ENCODE measurements at regions not wholly inside any gene's neighbourhood (a gene's known extent, or its start where the extent isn't known, plus 50 kb on each side); places are given as distances from the start of the nearest gene placed in this dataset.
A peak's percentile ranks its signal among the peaks of the same experiment; 100 is the strongest.

DNA sequence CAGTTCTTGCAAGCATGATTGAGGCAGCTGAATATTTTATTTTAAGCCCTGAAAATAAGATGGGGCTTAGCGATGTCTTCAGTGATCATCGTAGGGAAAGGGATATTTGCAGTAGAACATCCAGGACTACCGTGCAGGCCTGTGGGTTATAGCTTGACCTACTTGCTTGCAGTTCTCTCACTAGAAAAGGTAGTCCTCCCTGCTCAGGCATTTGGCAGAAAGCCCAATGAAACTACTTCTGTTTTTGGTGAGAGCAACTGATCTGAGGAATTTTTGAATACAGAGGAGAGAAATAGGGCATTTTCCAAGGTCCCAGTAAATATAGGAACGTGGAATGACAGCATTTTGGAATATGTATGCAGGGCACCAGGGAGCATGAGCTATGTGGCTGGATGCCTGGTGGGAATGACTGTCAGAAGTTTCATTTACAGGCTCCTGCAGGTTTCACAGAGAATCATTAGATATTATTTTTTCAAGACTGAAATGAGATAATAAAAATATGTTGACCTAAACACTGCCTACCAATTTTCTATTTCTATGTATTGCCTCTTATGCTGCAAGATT lies 417.9 kb upstream of the ACTBL2 start:
- H3K18ac ChIP-seq (ENCODE audit: low read length): no peak overlapping the region
- H3K9me3 ChIP-seq (replicated peaks in 1 of 2; ENCODE audit: control insufficient read depth in 2 of 2, insufficient read depth in 1 of 2, low read depth in 1 of 2, low read length in 2 of 2): no peaks in the 10 kb centered on the region
- no peak overlapping the region for H3K4me2 ChIP-seq (ENCODE audit: insufficient read depth, low read length, poor library complexity, severe bottlenecking)
- H3K4me3 ChIP-seq (ENCODE audit: low read length in 2 of 2): no peak overlapping the region
- H3K27ac ChIP-seq (replicated peaks; ENCODE audit: low read length): no peak overlapping the region
- H3K9ac ChIP-seq (ENCODE audit: low read depth, low read length, poor library complexity): no peak overlapping the region
- H3K27me3 ChIP-seq (ENCODE audit: control insufficient read depth in 3 of 3, insufficient read depth in 3 of 3, low read depth in 1 of 3, low read length in 3 of 3): no peaks in the 10 kb centered on the region
- H2BK120ac ChIP-seq (ENCODE audit: low read depth, low read length): no peak overlapping the region
- H2BK5ac ChIP-seq (ENCODE audit: low read length): no peak overlapping the region
- no peak overlapping the region for H4K91ac ChIP-seq (ENCODE audit: low read depth, low read length, poor library complexity)
- H3K79me1 ChIP-seq (ENCODE audit: low read depth, low read length): no peaks in the 10 kb centered on the region
- H2BK12ac ChIP-seq (ENCODE audit: low read length): no peak overlapping the region
- no peak for DNase-seq (ENCODE audit: low spot score)
- H3K4me1 ChIP-seq (ENCODE audit: control insufficient read depth in 2 of 2, insufficient read depth in 1 of 2, low read depth in 1 of 2, low read length in 2 of 2): no peaks in the 10 kb centered on the region
- WGBS, 2 donors (ENCODE audit: extremely low coverage in 2 of 2, insufficient read length in 2 of 2, insufficient replicate concordance in 1 of 2): no CpG with 5 or more reads among the region's 4 CpGs
- no peak overlapping the region for H2AK5ac ChIP-seq (ENCODE audit: low read depth, low read length)
- H2BK15ac ChIP-seq (ENCODE audit: low read length): no peak overlapping the region
- no peak overlapping the region for H3K4ac ChIP-seq (ENCODE audit: low read length)
- H3K14ac ChIP-seq (ENCODE audit: low read length): no peak overlapping the region
- no peak overlapping the region for H2AFZ ChIP-seq (ENCODE audit: low read length)
- H3K23ac ChIP-seq (ENCODE audit: low read depth, low read length, poor library complexity): no peak overlapping the region
- no peaks in the 10 kb centered on the region for H3K36me3 ChIP-seq (replicated peaks in 1 of 2; ENCODE audit: control insufficient read depth in 2 of 2, insufficient read depth in 2 of 2, low read length in 2 of 2)
- H4K8ac ChIP-seq (ENCODE audit: low read depth, low read length): no peak overlapping the region

DNA sequence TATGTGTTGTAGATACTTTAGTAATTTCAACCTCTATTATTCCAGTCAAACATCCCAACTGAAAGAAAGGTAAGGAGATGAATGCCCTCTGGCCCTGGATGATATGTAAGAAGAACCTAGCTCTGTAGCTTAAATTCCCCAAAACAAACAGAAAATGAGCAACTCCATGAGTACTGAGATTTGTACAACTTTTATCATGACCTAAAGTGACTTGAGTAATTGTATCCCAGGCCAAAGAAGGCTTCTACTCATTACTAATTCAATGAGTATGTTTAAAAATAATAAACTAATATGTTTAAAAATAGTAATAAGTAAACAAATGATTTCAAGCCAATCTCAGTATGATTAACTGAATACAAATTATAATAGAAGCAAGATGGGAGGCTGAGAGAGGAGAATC lies 414.0 kb upstream of the ACTBL2 start:
- Histone ChIP-seq H3K18ac (ENCODE audit: low read length) (no peak overlapping the region), H3K4me3 (ENCODE audit: low read length in 2 of 2) (no peak overlapping the region), H3K23ac (ENCODE audit: low read depth, low read length, poor library complexity) (no peak overlapping the region), H3K4me2 (ENCODE audit: insufficient read depth, low read length, poor library complexity, severe bottlenecking) (no peak overlapping the region), H2BK12ac (ENCODE audit: low read length) (no peak overlapping the region), H4K91ac (ENCODE audit: low read depth, low read length, poor library complexity) (no peak overlapping the region), H2AFZ (ENCODE audit: low read length) (no peak overlapping the region), H2BK120ac (ENCODE audit: low read depth, low read length) (no peak overlapping the region), H4K8ac (ENCODE audit: low read depth, low read length) (no peak overlapping the region), H3K79me1 (ENCODE audit: low read depth, low read length) (no peaks in the 10 kb centered on the region), H3K4me1 (ENCODE audit: control insufficient read depth in 2 of 2, insufficient read depth in 1 of 2, low read depth in 1 of 2, low read length in 2 of 2) (no peaks in the 10 kb centered on the region), H3K27ac (replicated peaks; ENCODE audit: low read length) (no peak overlapping the region), H3K4ac (ENCODE audit: low read length) (no peak overlapping the region), H3K9me3 (replicated peaks in 1 of 2; ENCODE audit: control insufficient read depth in 2 of 2, insufficient read depth in 1 of 2, low read depth in 1 of 2, low read length in 2 of 2) (no peaks in the 10 kb centered on the region), H2BK15ac (ENCODE audit: low read length) (no peak overlapping the region), H2BK5ac (ENCODE audit: low read length) (no peak overlapping the region), H3K36me3 (replicated peaks in 1 of 2; ENCODE audit: control insufficient read depth in 2 of 2, insufficient read depth in 2 of 2, low read length in 2 of 2) (no peaks in the 10 kb centered on the region), H3K14ac (ENCODE audit: low read length) (no peak overlapping the region), H2AK5ac (ENCODE audit: low read depth, low read length) (no peak overlapping the region), H3K9ac (ENCODE audit: low read depth, low read length, poor library complexity) (no peak overlapping the region), H3K27me3 (ENCODE audit: control insufficient read depth in 3 of 3, insufficient read depth in 3 of 3, low read depth in 1 of 3, low read length in 3 of 3) (no peaks in the 10 kb centered on the region)
- no peak for DNase-seq (ENCODE audit: low spot score)

DNA sequence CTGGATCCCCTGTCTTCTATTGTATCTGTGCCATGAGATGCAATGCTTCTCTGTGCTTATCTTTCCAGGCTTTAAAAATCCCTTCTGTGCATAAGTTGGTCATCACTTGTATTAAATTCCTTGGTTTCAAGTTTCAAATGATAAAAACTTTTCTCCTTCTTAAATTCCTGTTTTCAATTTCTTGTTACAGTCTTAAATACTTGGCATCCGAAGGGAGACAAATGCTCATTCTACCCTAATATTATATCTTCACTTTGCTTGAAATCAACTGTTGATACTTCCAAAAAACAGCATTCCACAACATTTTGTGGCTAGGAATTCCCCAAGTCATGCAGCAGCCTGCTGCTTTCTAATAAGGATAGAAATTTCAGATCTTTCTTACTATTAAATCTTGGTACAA lies 413.2 kb upstream of the ACTBL2 start:
- no peaks in the 10 kb centered on the region for H3K36me3 ChIP-seq (replicated peaks in 1 of 2; ENCODE audit: control insufficient read depth in 2 of 2, insufficient read depth in 2 of 2, low read length in 2 of 2)
- H3K9ac ChIP-seq (ENCODE audit: low read depth, low read length, poor library complexity): no peak overlapping the region
- no CpG with 5 or more reads among the region's 1 CpG for WGBS, 2 donors (ENCODE audit: extremely low coverage in 2 of 2, insufficient read length in 2 of 2, insufficient replicate concordance in 1 of 2)
- no peak overlapping the region for H4K8ac ChIP-seq (ENCODE audit: low read depth, low read length)
- no peak overlapping the region for H2BK5ac ChIP-seq (ENCODE audit: low read length)
- H2BK120ac ChIP-seq (ENCODE audit: low read depth, low read length): no peak overlapping the region
- no peak overlapping the region for H3K4me2 ChIP-seq (ENCODE audit: insufficient read depth, low read length, poor library complexity, severe bottlenecking)
- no peak overlapping the region for H2BK12ac ChIP-seq (ENCODE audit: low read length)
- DNase-seq (ENCODE audit: low spot score): no peak
- H3K4me1 ChIP-seq (ENCODE audit: control insufficient read depth in 2 of 2, insufficient read depth in 1 of 2, low read depth in 1 of 2, low read length in 2 of 2): no peaks in the 10 kb centered on the region
- H3K9me3 ChIP-seq (replicated peaks in 1 of 2; ENCODE audit: control insufficient read depth in 2 of 2, insufficient read depth in 1 of 2, low read depth in 1 of 2, low read length in 2 of 2): no peaks in the 10 kb centered on the region
- H3K14ac ChIP-seq (ENCODE audit: low read length): no peak overlapping the region
- no peak overlapping the region for H4K91ac ChIP-seq (ENCODE audit: low read depth, low read length, poor library complexity)
- H3K23ac ChIP-seq (ENCODE audit: low read depth, low read length, poor library complexity): no peak overlapping the region
- H3K79me1 ChIP-seq (ENCODE audit: low read depth, low read length): no peaks in the 10 kb centered on the region
- no peak overlapping the region for H3K4ac ChIP-seq (ENCODE audit: low read length)
- H3K18ac ChIP-seq (ENCODE audit: low read length): no peak overlapping the region
- no peak overlapping the region for H3K4me3 ChIP-seq (ENCODE audit: low read length in 2 of 2)
- no peak overlapping the region for H2AK5ac ChIP-seq (ENCODE audit: low read depth, low read length)
- H2AFZ ChIP-seq (ENCODE audit: low read length): no peak overlapping the region
- H3K27me3 ChIP-seq (ENCODE audit: control insufficient read depth in 3 of 3, insufficient read depth in 3 of 3, low read depth in 1 of 3, low read length in 3 of 3): no peaks in the 10 kb centered on the region
- no peak overlapping the region for H3K27ac ChIP-seq (replicated peaks; ENCODE audit: low read length)
- H2BK15ac ChIP-seq (ENCODE audit: low read length): no peak overlapping the region

DNA sequence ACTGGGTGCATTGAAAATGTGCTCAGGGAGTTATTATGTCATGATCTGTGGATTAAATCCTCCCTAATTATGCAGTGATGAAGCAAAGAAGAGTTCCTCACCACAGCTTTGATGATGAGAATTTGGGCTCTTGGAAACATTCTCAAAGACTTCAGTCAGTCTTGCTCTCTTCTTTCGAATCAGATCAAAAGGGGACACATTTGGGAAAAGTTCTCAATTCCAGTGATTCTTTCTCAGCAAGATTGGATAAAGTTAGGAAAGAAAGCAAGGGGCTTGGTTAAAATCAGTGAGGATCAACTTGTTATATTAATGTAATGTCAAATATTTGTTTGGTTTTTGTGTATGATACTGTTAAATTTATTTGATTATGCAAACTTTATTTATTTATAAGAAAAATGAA lies 411.3 kb upstream of the ACTBL2 start:
- Histone ChIP-seq H3K4me1 (ENCODE audit: control insufficient read depth in 2 of 2, insufficient read depth in 1 of 2, low read depth in 1 of 2, low read length in 2 of 2) (peaks cover 5 to 6% of the 10 kb centered on the region in 2 donors), H3K4me2 (ENCODE audit: insufficient read depth, low read length, poor library complexity, severe bottlenecking) (no peak overlapping the region), H3K36me3 (replicated peaks in 1 of 2; ENCODE audit: control insufficient read depth in 2 of 2, insufficient read depth in 2 of 2, low read length in 2 of 2) (no peaks in the 10 kb centered on the region), H2BK5ac (ENCODE audit: low read length) (no peak overlapping the region), H3K27ac (replicated peaks; ENCODE audit: low read length) (no peak overlapping the region), H2BK120ac (ENCODE audit: low read depth, low read length) (no peak overlapping the region), H2BK15ac (ENCODE audit: low read length) (no peak overlapping the region), H2AK5ac (ENCODE audit: low read depth, low read length) (no peak overlapping the region), H4K8ac (ENCODE audit: low read depth, low read length) (no peak overlapping the region), H4K91ac (ENCODE audit: low read depth, low read length, poor library complexity) (no peak overlapping the region), H3K9ac (ENCODE audit: low read depth, low read length, poor library complexity) (no peak overlapping the region), H2AFZ (ENCODE audit: low read length) (peak overlapping the region; percentile 25), H3K4me3 (ENCODE audit: low read length in 2 of 2) (no peak overlapping the region), H3K4ac (ENCODE audit: low read length) (no peak overlapping the region), H2BK12ac (ENCODE audit: low read length) (no peak overlapping the region), H3K18ac (ENCODE audit: low read length) (no peak overlapping the region), H3K79me1 (ENCODE audit: low read depth, low read length) (no peaks in the 10 kb centered on the region), H3K14ac (ENCODE audit: low read length) (no peak overlapping the region), H3K9me3 (replicated peaks in 1 of 2; ENCODE audit: control insufficient read depth in 2 of 2, insufficient read depth in 1 of 2, low read depth in 1 of 2, low read length in 2 of 2) (no peaks in the 10 kb centered on the region), H3K27me3 (ENCODE audit: control insufficient read depth in 3 of 3, insufficient read depth in 3 of 3, low read depth in 1 of 3, low read length in 3 of 3) (no peaks in the 10 kb centered on the region), H3K23ac (ENCODE audit: low read depth, low read length, poor library complexity) (no peak overlapping the region)
- no peak for DNase-seq (ENCODE audit: low spot score)
- no CpG with 5 or more reads among the region's 1 CpG for WGBS, 2 donors (ENCODE audit: extremely low coverage in 2 of 2, insufficient read length in 2 of 2, insufficient replicate concordance in 1 of 2)

Data from neuronal stem cell (in vitro differentiated cells).